WTC11 (cell line): ENCODE measurements at regions not wholly inside any gene's neighbourhood (a gene's known extent, or its start where the extent isn't known, plus 50 kb on each side); places are given as distances from the start of the nearest gene placed in this dataset.

Source experiments
- ATAC-seq: fragments of 200-7000 bp; cut with Tn5 transposase; 2 replicates; pipeline ENCODE4 v1.10.0; 2021; ENCODE audit warnings: mild to moderate bottlenecking, moderate library complexity
- CTCF ChIA-PET: fragments of 300-600 bp; sonication (Branson Sonifier 250); formaldehyde crosslinking; loops from one replicate; lab custom pipeline; 2021; ENCODE audit warnings: antibody characterized with exemption; lab: Charles Lee
- POLR2A ChIA-PET: fragments of 350-600 bp; sonication (Branson Sonifier 250); formaldehyde crosslinking; loops from one replicate; lab custom pipeline; 2021; ENCODE audit warnings: antibody characterized with exemption; lab: Charles Lee
- DNase-seq: peaks from one replicate; pipeline ENCODE4 v3.0.0; 2021; ENCODE audit warnings: low spot score
- H3K27ac Mint-ChIP-seq: 2 replicates; pipeline ENCODE4 v1.8.0; 2021; ENCODE audit warnings: mixed read lengths
- H3K27me3 Mint-ChIP-seq: 2 replicates; pipeline ENCODE4 v1.8.0; 2021; ENCODE audit warnings: low read depth, mild to moderate bottlenecking, moderate library complexity, mixed read lengths
- H3K36me3 Mint-ChIP-seq: 2 replicates; pipeline ENCODE4 v1.8.0; 2021; ENCODE audit warnings: mixed read lengths
- H3K4me1 Mint-ChIP-seq: 2 replicates; pipeline ENCODE4 v1.8.0; 2022; ENCODE audit warnings: mixed read lengths
- H3K4me3 Mint-ChIP-seq: 2 replicates; pipeline ENCODE4 v1.8.0; 2021; ENCODE audit warnings: mild to moderate bottlenecking, moderate library complexity, mixed read lengths
- H3K9me3 Mint-ChIP-seq: 2 replicates; pipeline ENCODE4 v1.8.0; 2021; ENCODE audit warnings: mixed read lengths
- ATF1 ChIP-seq: sonication (generic); formaldehyde crosslinking; IDR thresholded peaks from 2 replicates; pipeline ENCODE4 v1.8.1; 2023; ENCODE audit warnings: mild to moderate bottlenecking, moderate library complexity, missing genetic modification reagents
- ELF4 ChIP-seq: sonication (generic); formaldehyde crosslinking; IDR thresholded peaks from 2 replicates; pipeline ENCODE4 v1.8.1; 2022; ENCODE audit warnings: low read depth, mild to moderate bottlenecking, moderate library complexity, missing genetic modification reagents
- FOXP1 ChIP-seq: sonication (generic); formaldehyde crosslinking; IDR thresholded peaks from 2 replicates; pipeline ENCODE4 v1.8.0; 2022; ENCODE audit warnings: missing genetic modification reagents, mild to moderate bottlenecking, moderate library complexity, borderline replicate concordance
- FOXP4 ChIP-seq: sonication (generic); formaldehyde crosslinking; IDR thresholded peaks from 2 replicates; pipeline ENCODE4 v1.8.0; 2022; ENCODE audit warnings: mild to moderate bottlenecking, missing genetic modification reagents
- NR3C1 ChIP-seq: sonication (generic); formaldehyde crosslinking; conservative IDR thresholded peaks from 2 replicates; pipeline ENCODE4 v1.8.1; 2023; ENCODE audit warnings: low read depth, mild to moderate bottlenecking, missing genetic modification reagents
- PRDM15 ChIP-seq: sonication (generic); formaldehyde crosslinking; IDR thresholded peaks from 2 replicates; pipeline ENCODE4 v1.8.0; 2022; ENCODE audit warnings: missing genetic modification reagents
- PREB ChIP-seq: sonication (generic); formaldehyde crosslinking; IDR thresholded peaks from 2 replicates; pipeline ENCODE4 v1.8.1; 2022; ENCODE audit warnings: mild to moderate bottlenecking, missing genetic modification reagents, moderate library complexity, borderline replicate concordance
- PRRX2 ChIP-seq: fragments of 250-450 bp; sonication (Bioruptor Pico); IDR thresholded peaks from 2 replicates; pipeline ENCODE4 v1.8.0; 2021; ENCODE audit warnings: mild to moderate bottlenecking
- STAT6 ChIP-seq: sonication (generic); formaldehyde crosslinking; conservative IDR thresholded peaks from 2 replicates; pipeline ENCODE4 v1.8.1; 2023; ENCODE audit warnings: mild to moderate bottlenecking, low read depth, missing genetic modification reagents, moderate library complexity
- USF1 ChIP-seq: sonication (generic); formaldehyde crosslinking; IDR thresholded peaks from 2 replicates; pipeline ENCODE4 v1.8.0; 2022; ENCODE audit warnings: mild to moderate bottlenecking, missing genetic modification reagents
- ZBTB21 ChIP-seq: sonication (generic); formaldehyde crosslinking; IDR thresholded peaks from 2 replicates; pipeline ENCODE4 v1.8.1; 2023; ENCODE audit warnings: mild to moderate bottlenecking, missing genetic modification reagents, borderline replicate concordance
- ZBTB43 ChIP-seq: sonication (generic); formaldehyde crosslinking; IDR thresholded peaks from 2 replicates; pipeline ENCODE4 v1.8.1; 2023; ENCODE audit warnings: mild to moderate bottlenecking, missing genetic modification reagents
- ZNF138 ChIP-seq: sonication (generic); formaldehyde crosslinking; conservative IDR thresholded peaks from 2 replicates; pipeline ENCODE4 v1.8.1; 2022; ENCODE audit warnings: mild to moderate bottlenecking, moderate library complexity, missing genetic modification reagents
- ZNF416 ChIP-seq: fragments of 250-450 bp; sonication (Bioruptor Pico); IDR thresholded peaks from 2 replicates; pipeline ENCODE4 v1.9.0; 2021; ENCODE audit warnings: mild to moderate bottlenecking, inconsistent platforms
- ZNF423 ChIP-seq: fragments of 250-450 bp; sonication (Bioruptor Pico); IDR thresholded peaks from 2 replicates; pipeline ENCODE4 v2.1.2; 2022; ENCODE audit warnings: mild to moderate bottlenecking, moderate library complexity
- ZNF532 ChIP-seq: fragments of 250-450 bp; sonication (Bioruptor Pico); IDR thresholded peaks from 2 replicates; pipeline ENCODE4 v1.9.0; 2021; ENCODE audit warnings: mild to moderate bottlenecking, borderline replicate concordance
- ZNF671 ChIP-seq: fragments of 250-450 bp; sonication (Bioruptor Pico); IDR thresholded peaks from 2 replicates; pipeline ENCODE4 v1.8.0; 2021; ENCODE audit warnings: mild to moderate bottlenecking

- ATAC-seq (no peak), DNase-seq (no peak)
- peaks cover 5% of the 10 kb centered on the region; the same call in 1 of the 2 replicates for H3K4me1 Mint-ChIP-seq
- no peak overlapping the region for H3K27ac Mint-ChIP-seq
- CTCF ChIA-PET: no interaction called here
- H3K4me3 Mint-ChIP-seq: no peak overlapping the region
- TF ChIP-seq ZNF671 (CRISPR knock-in tag): no peak
- TF ChIP-seq ZNF532 (CRISPR knock-in tag): no peak
- no peak for TF ChIP-seq ZNF138 (CRISPR knock-in tag)
- no peak for TF ChIP-seq FOXP4
- TF ChIP-seq ATF1: no peak
- no peak for TF ChIP-seq PREB (CRISPR knock-in tag)
- TF ChIP-seq PRDM15: no peak
- TF ChIP-seq FOXP1 (CRISPR knock-in tag): no peak
- TF ChIP-seq USF1: no peak
- TF ChIP-seq PRRX2 (CRISPR knock-in tag): no peak
- TF ChIP-seq ZNF423 (CRISPR knock-in tag): no peak
- TF ChIP-seq NR3C1 (CRISPR knock-in tag): no peak
- no peak for TF ChIP-seq ELF4 (CRISPR knock-in tag)
- no peak for TF ChIP-seq ZBTB21 (CRISPR knock-in tag)
- no peak for TF ChIP-seq ZNF416 (CRISPR knock-in tag)
- no peak for TF ChIP-seq ZBTB43 (CRISPR knock-in tag)
- TF ChIP-seq STAT6 (CRISPR knock-in tag): no peak
- no peaks in the 10 kb centered on the region for H3K9me3 Mint-ChIP-seq
- H3K36me3 Mint-ChIP-seq: no peaks in the 10 kb centered on the region
- POLR2A ChIA-PET: no interaction called here
- no peaks in the 10 kb centered on the region for H3K27me3 Mint-ChIP-seq
These were observed 105.5 kb downstream of the C11orf87 start for GRCh38 chr11:109527496-109527895.
